GM12878 (cell line): ENCODE measurements at regions not wholly inside any gene's neighbourhood (a gene's known extent, or its start where the extent isn't known, plus 50 kb on each side); places are given as distances from the start of the nearest gene placed in this dataset.

Experiments
- CTCF ChIP-seq, 3 experiments: IDR thresholded peaks in 2 of 3; conservative IDR thresholded peaks in 1 of 3; 2 replicates each; pipeline ENCODE4 v1.5.1; 2011; ENCODE audit warnings: low read depth in 3 of 3, low read length in 3 of 3, mild to moderate bottlenecking in 3 of 3, control low read depth in 2 of 3, moderate library complexity in 2 of 3, inconsistent platforms in 1 of 3, mixed read lengths in 1 of 3; ENCODE audit not compliant: control insufficient read depth in 2 of 3, insufficient read depth in 1 of 3; ENCODE audit errors: extremely low read depth in 1 of 3
- EZH2 ChIP-seq: IDR thresholded peaks from 2 replicates; pipeline ENCODE4 v1.6.1; 2012; ENCODE audit warnings: low read depth, mild to moderate bottlenecking, control low read depth, inconsistent platforms, low read length, borderline replicate concordance; ENCODE audit not compliant: control insufficient read depth
- HDAC6 ChIP-seq: fragments of 200-600 bp; sonication (generic); IDR thresholded peaks from one replicate; pipeline ENCODE4 v1.8.0; 2017; ENCODE audit warnings: antibody characterized with exemption; ENCODE audit not compliant: unreplicated experiment

GRCh38 chr10:43771675-43772074 is 123.0 kb upstream of the ZNF32 start:
- no peak for TF ChIP-seq HDAC6
- no peak for TF ChIP-seq EZH2
- TF ChIP-seq CTCF (IDR thresholded peaks at IDR 0.05 in 2 of 3, conservative IDR thresholded peaks at IDR 0.05 in 1 of 3; ENCODE audit: control insufficient read depth in 2 of 3, extremely low read depth in 1 of 3, insufficient read depth in 1 of 3, low read depth in 3 of 3, low read length in 3 of 3) = no peak
